K562 (cell line): ENCODE measurements at regions not wholly inside any gene's neighbourhood (a gene's known extent, or its start where the extent isn't known, plus 50 kb on each side); places are given as distances from the start of the nearest gene placed in this dataset.

Experiments used
- ATAC-seq: fragments of 200-7000 bp; cut with Tn5 transposase; 3 replicates; pipeline ENCODE4 v1.9.1; 2020; ENCODE audit warnings: moderate library complexity
- BruUV-seq: library from RNA; stranded (reverse); fragments of 400-500 nt; replicated peaks from 2 replicates; lab custom pipeline; 2021; lab: Mats Ljungman, UMichigan
- CTCF ChIA-PET: fragments of 300-600 bp; formaldehyde crosslinking; extraction: SDS; loops from one replicate; lab custom pipeline; 2021; ENCODE audit warnings: low intra/inter-chr PET ratio; lab: Yijun Ruan, JAX
- POLR2A ChIA-PET: fragments of 300-600, 350-650 bp; sonication (Branson Sonifier 250); formaldehyde crosslinking; extraction: SDS; loops from one replicate; lab custom pipeline; 2021; ENCODE audit warnings: antibody characterized with exemption, inconsistent platforms; lab: Yijun Ruan, JAX
- DNase-seq, 4 experiments: peaks; one replicate each; pipeline versions ENCODE4 v3.0.0 to v3.0.0-alpha.2; 2011 to 2018; ENCODE audit warnings: low spot score in 3 of 4, mixed read lengths in 3 of 4; ENCODE audit errors: extremely low read depth in 1 of 4
- FAIRE-seq: peaks from 2 replicates; lab custom pipeline; 2011; peaks lifted over from hg19 to GRCh38; lab: Jason Lieb, UNC
- H2AFZ ChIP-seq: 2 replicates; pipeline ENCODE4 v1.6.0; 2011; ENCODE audit warnings: low read depth, low read length, control low read depth, inconsistent platforms
- H3K27ac ChIP-seq: fragments of 200-600 bp; 3 replicates; pipeline ENCODE4 v1.8.0; 2011; ENCODE audit warnings: low read depth, mild to moderate bottlenecking, control low read depth, inconsistent platforms, low read length, moderate library complexity, mixed read lengths; ENCODE audit errors: extremely low read depth
- H3K27me3 ChIP-seq, 2 experiments: fragments of 300-600 bp in 1 of 2; 2 replicates in 1 of 2; 3 replicates in 1 of 2; pipeline versions ENCODE4 v1.6.0 to v1.8.0; 2011; ENCODE audit warnings: inconsistent platforms in 2 of 2, low read length in 2 of 2, mild to moderate bottlenecking in 1 of 2, mixed read lengths in 1 of 2, moderate library complexity in 1 of 2; ENCODE audit not compliant: control insufficient read depth in 2 of 2, insufficient read depth in 2 of 2
- H3K36me3 ChIP-seq: fragments of 300-600 bp; 3 replicates; pipeline ENCODE4 v1.8.0; 2011; ENCODE audit warnings: mild to moderate bottlenecking, low read length, inconsistent platforms; ENCODE audit not compliant: control insufficient read depth, insufficient read depth
- H3K4me1 ChIP-seq, 2 experiments: fragments of 200-600 bp in 1 of 2; replicated peaks in 1 of 2; 2 replicates in 1 of 2; 3 replicates in 1 of 2; pipeline versions ENCODE4 v1.5.1 to v1.8.0; 2011; ENCODE audit warnings: inconsistent platforms in 2 of 2, low read length in 2 of 2, mild to moderate bottlenecking in 1 of 2, mixed read lengths in 1 of 2, moderate library complexity in 1 of 2; ENCODE audit not compliant: control insufficient read depth in 2 of 2, insufficient read depth in 2 of 2
- H3K4me2 ChIP-seq: 2 replicates; pipeline ENCODE4 v1.6.1; 2011; ENCODE audit warnings: low read length, control low read depth, inconsistent platforms, mixed read lengths; ENCODE audit not compliant: insufficient read depth
- H3K4me3 ChIP-seq: fragments of 200-600 bp; sonication (generic), shearing (Covaris generic); 2 replicates; pipeline ENCODE4 v1.5.1; 2016; ENCODE audit warnings: control low read depth, inconsistent platforms
- H3K79me2 ChIP-seq: fragments of 200-600 bp; 3 replicates; pipeline ENCODE4 v1.8.0; 2011; ENCODE audit warnings: low read length, inconsistent platforms; ENCODE audit not compliant: control insufficient read depth, insufficient read depth
- H3K9ac ChIP-seq, 2 experiments: 2 replicates each; pipeline versions ENCODE4 v1.6.0 to v1.6.1; 2011; ENCODE audit warnings: low read depth in 2 of 2, low read length in 2 of 2, control low read depth in 1 of 2, inconsistent platforms in 1 of 2, mild to moderate bottlenecking in 1 of 2, mixed read lengths in 1 of 2; ENCODE audit not compliant: insufficient read depth in 1 of 2
- H3K9me1 ChIP-seq: one replicate; pipeline ENCODE4 v1.6.0; 2011; ENCODE audit warnings: inconsistent platforms, mild to moderate bottlenecking, low read length, moderate library complexity; ENCODE audit not compliant: control insufficient read depth, insufficient read depth
- H3K9me3 ChIP-seq: replicated peaks from 2 replicates; pipeline ENCODE4 v1.5.1; 2011; ENCODE audit warnings: low read depth, low read length, inconsistent platforms; ENCODE audit not compliant: control insufficient read depth, insufficient read depth
- H4K20me1 ChIP-seq: replicated peaks from 2 replicates; pipeline ENCODE4 v1.6.1; 2011; ENCODE audit warnings: low read length, inconsistent platforms, mixed read lengths; ENCODE audit not compliant: control insufficient read depth, insufficient read depth
- ATF2 ChIP-seq: sonication (generic); formaldehyde crosslinking; IDR thresholded peaks from 2 replicates; pipeline ENCODE4 v1.8.1; 2022; ENCODE audit warnings: missing genetic modification reagents
- CEBPB ChIP-seq: fragments of 450-650 bp; IDR thresholded peaks from 2 replicates; pipeline ENCODE4 v1.6.1; 2016; ENCODE audit warnings: missing genetic modification characterization, missing compliant biosample characterization
- NFYB ChIP-seq: IDR thresholded peaks from 2 replicates; pipeline ENCODE4 v1.6.1; 2011; ENCODE audit warnings: mild to moderate bottlenecking, moderate library complexity; ENCODE audit not compliant: insufficient read length; ENCODE audit errors: extremely low read depth
- SIRT6 ChIP-seq: IDR thresholded peaks from one replicate; pipeline ENCODE4 v1.6.1; 2012; ENCODE audit warnings: low read depth, mild to moderate bottlenecking, control low read depth, inconsistent platforms, low read length, moderate library complexity
- WGBS: fragments of 100-300 bp; shearing (Covaris generic); methylation state at CpG from one replicate; pipeline ENCODE4 v1.1.6; 2016; ENCODE audit warnings: low coverage, mixed read lengths; ENCODE audit not compliant: insufficient coverage; ENCODE audit errors: missing lambda C conversion rate; 5-methylcytosine and 5-hydroxymethylcytosine counted together
- in situ Hi-C: fragments of 300-500 bp; cut with MboI; formaldehyde crosslinking; loops from 4 replicates; pipeline ENCODE4 v1.15.0; 2018; ENCODE audit warnings: inconsistent platforms, mixed read lengths
- intact Hi-C: fragments of 100-400 bp; cut with micrococcal nuclease; formaldehyde crosslinking; loops from 2 replicates; pipeline ENCODE4 v1.14.2; 2022
- TF ChIP-seq, protein P1 (sequence below): sonication (generic); formaldehyde crosslinking; IDR thresholded peaks from 2 replicates; pipeline ENCODE4 v1.5.0; 2020; ENCODE audit warnings: missing genetic modification reagents

DNA sequence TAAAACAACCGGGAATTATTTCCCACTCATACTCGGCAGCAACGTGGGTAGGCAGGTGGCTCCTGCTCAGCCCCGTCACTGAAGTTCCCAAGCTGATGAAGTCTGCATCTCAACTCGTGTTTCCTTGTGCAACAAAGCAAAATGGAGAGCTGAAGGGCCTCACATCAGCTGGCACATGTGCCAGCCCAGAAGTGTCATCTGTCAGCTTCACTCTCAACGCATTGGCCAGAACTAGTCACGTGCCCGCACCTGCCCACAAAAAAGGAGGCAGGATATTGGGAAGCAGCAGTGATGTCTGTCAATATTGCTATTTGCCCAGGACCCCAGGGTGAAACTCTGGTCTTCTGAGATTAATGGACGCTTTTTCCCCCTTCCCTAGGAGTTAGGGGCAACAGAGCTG lies 344.0 kb downstream of the BCL11B start:
- Histone ChIP-seq H3K79me2 (no peaks in the 10 kb centered on the region), H3K36me3 (no peaks in the 10 kb centered on the region)
- TF ChIP-seq SIRT6 (no peak), CEBPB (no peak), NFYB (peak; percentile 4), ATF2 (CRISPR knock-in tag) (no peak)
- TF ChIP-seq, protein P1, sequence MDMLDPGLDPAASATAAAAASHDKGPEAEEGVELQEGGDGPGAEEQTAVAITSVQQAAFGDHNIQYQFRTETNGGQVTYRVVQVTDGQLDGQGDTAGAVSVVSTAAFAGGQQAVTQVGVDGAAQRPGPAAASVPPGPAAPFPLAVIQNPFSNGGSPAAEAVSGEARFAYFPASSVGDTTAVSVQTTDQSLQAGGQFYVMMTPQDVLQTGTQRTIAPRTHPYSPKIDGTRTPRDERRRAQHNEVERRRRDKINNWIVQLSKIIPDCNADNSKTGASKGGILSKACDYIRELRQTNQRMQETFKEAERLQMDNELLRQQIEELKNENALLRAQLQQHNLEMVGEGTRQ = 0 out of 2 replicates have a peak, but pooled peaks have one; percentile 31
- TF ChIP-seq, all 486 proteins: peak for 2
- no peak overlapping the region for H2AFZ ChIP-seq
- no peak for DNase-seq
- no peak overlapping the region for H3K27ac ChIP-seq
- H3K9me1 ChIP-seq = no peaks in the 10 kb centered on the region
- no peak for ATAC-seq
- no peak overlapping the region for H3K9ac ChIP-seq
- WGBS = 2% methylated on average over 9 of the region's 9 CpGs
- ChIA-PET CTCF (no interaction called here), POLR2A (no interaction called here)
- H4K20me1 ChIP-seq = no peaks in the 10 kb centered on the region; the same call in 1 of the 2 replicates
- no peak for FAIRE-seq
- no peaks in the 10 kb centered on the region for H3K27me3 ChIP-seq
- H3K4me1 ChIP-seq = no peaks in the 10 kb centered on the region
- BruUV-seq = no TSS peak
- intact Hi-C loops = no loop called here
- no peak overlapping the region for H3K4me3 ChIP-seq
- H3K9me3 ChIP-seq = no peaks in the 10 kb centered on the region
- no peak overlapping the region for H3K4me2 ChIP-seq
- in situ Hi-C loops = no loop called here
